ENCODE measurements at regions not wholly inside any gene's neighbourhood (a gene's known extent, or its start where the extent isn't known, plus 50 kb on each side); places are given as distances from the start of the nearest gene placed in this dataset.

DNA sequence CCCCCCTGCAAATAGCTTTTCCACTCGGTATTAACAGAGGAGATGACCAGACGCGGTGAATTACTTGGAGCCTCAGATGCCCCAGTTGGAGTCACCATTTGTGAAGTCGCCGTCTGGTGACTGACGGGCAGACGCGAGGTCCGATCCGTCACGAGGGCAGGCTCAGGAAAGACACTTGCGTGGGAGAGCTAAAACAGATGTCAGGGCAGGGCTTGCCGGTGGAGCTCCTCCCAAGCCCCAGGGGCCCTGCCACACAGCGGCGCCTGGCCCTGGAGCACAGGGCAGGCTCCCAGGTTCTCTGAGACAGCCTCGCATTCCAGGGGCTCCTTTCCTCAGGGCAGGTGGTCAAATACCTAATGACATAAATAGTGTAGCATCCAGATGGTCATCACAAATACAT lies 348.3 kb downstream of the C16orf95 start:
- H3K4me1 ChIP-seq (ENCODE audit: control insufficient read depth, insufficient read depth, low read length), result no peaks in the 10 kb centered on the region
- H3K27me3 ChIP-seq (ENCODE audit: control insufficient read depth, insufficient read depth, low read length, poor library complexity, severe bottlenecking), result no peaks in the 10 kb centered on the region
- peaks cover 14% of the 10 kb centered on the region for H3K27me3 Mint-ChIP-seq (ENCODE audit: insufficient read depth)
- H3K4me3 Mint-ChIP-seq, result no peak overlapping the region
- H3K36me3 Mint-ChIP-seq (ENCODE audit: low read depth), result no peaks in the 10 kb centered on the region
- no peaks in the 10 kb centered on the region for H3K4me1 Mint-ChIP-seq
- peaks cover 2% of the 10 kb centered on the region for H3K9me3 Mint-ChIP-seq
- 87 to 88% methylated on average over 12 to 16 of the region's 16 CpGs for WGBS, 2 experiments (ENCODE audit: insufficient coverage in 1 of 2, insufficient read length in 1 of 2)
- H3K36me3 ChIP-seq (ENCODE audit: control insufficient read depth, insufficient read depth, low read length), result no peaks in the 10 kb centered on the region
- H3K9me3 ChIP-seq (ENCODE audit: control insufficient read depth, low read length), result no peaks in the 10 kb centered on the region
- no peak overlapping the region for H3K9ac ChIP-seq (ENCODE audit: extremely low read depth, low read length, poor library complexity, severe bottlenecking)
- TF ChIP-seq, protein P1, sequence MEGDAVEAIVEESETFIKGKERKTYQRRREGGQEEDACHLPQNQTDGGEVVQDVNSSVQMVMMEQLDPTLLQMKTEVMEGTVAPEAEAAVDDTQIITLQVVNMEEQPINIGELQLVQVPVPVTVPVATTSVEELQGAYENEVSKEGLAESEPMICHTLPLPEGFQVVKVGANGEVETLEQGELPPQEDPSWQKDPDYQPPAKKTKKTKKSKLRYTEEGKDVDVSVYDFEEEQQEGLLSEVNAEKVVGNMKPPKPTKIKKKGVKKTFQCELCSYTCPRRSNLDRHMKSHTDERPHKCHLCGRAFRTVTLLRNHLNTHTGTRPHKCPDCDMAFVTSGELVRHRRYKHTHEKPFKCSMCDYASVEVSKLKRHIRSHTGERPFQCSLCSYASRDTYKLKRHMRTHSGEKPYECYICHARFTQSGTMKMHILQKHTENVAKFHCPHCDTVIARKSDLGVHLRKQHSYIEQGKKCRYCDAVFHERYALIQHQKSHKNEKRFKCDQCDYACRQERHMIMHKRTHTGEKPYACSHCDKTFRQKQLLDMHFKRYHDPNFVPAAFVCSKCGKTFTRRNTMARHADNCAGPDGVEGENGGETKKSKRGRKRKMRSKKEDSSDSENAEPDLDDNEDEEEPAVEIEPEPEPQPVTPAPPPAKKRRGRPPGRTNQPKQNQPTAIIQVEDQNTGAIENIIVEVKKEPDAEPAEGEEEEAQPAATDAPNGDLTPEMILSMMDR (conservative IDR thresholded peaks at IDR 0.05), result no peak
- DNase-seq, result no peak
- H3K27ac Mint-ChIP-seq, result no peak overlapping the region
- H3K27ac ChIP-seq (ENCODE audit: low read depth, low read length), result no peak overlapping the region
- H3K4me3 ChIP-seq (ENCODE audit: low read length), result no peak overlapping the region

DNA sequence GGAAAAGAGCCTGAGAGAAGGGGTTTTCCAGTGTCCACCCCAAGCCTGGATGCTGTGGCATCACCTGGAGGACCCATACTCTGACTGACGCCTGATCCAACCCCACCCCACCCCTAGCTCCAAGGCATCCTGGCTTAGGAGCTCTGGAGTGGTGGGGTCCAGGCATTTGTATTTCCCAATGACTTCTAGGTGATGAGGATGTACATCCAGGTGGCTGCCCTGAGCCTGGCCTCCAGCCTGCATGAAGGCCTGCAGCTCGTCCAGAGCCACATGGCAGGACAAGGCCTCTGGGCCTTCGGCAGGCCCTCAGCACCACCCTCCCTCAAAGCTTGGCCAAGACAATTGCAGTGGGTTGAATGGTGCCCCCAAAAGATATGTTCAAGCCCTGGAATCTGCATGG lies 347.5 kb downstream of the C16orf95 start:
- no peaks in the 10 kb centered on the region for H3K4me1 ChIP-seq (ENCODE audit: control insufficient read depth, insufficient read depth, low read length)
- no peaks in the 10 kb centered on the region for H3K27me3 ChIP-seq (ENCODE audit: control insufficient read depth, insufficient read depth, low read length, poor library complexity, severe bottlenecking)
- H3K9me3 ChIP-seq (ENCODE audit: control insufficient read depth, low read length), result peaks cover 5% of the 10 kb centered on the region
- H3K27ac ChIP-seq (ENCODE audit: low read depth, low read length), result no peak overlapping the region
- Mint-ChIP-seq H3K36me3 (ENCODE audit: low read depth) (no peaks in the 10 kb centered on the region), H3K4me3 (no peak overlapping the region), H3K4me1 (no peaks in the 10 kb centered on the region), H3K27ac (no peak overlapping the region), H3K27me3 (ENCODE audit: insufficient read depth) (peaks cover 14% of the 10 kb centered on the region), H3K9me3 (peaks cover 2% of the 10 kb centered on the region)
- TF ChIP-seq, protein P1 (conservative IDR thresholded peaks at IDR 0.05), result no peak
- no peak overlapping the region for H3K9ac ChIP-seq (ENCODE audit: extremely low read depth, low read length, poor library complexity, severe bottlenecking)
- no peak overlapping the region for H3K4me3 ChIP-seq (ENCODE audit: low read length)
- whole genome bisulfite sequencing, 2 experiments (ENCODE audit: insufficient coverage in 1 of 2, insufficient read length in 1 of 2), result 84 to 100% methylated on average over 2 to 3 of the region's 3 CpGs
- DNase-seq, result no peak
- H3K36me3 ChIP-seq (ENCODE audit: control insufficient read depth, insufficient read depth, low read length), result no peaks in the 10 kb centered on the region

DNA sequence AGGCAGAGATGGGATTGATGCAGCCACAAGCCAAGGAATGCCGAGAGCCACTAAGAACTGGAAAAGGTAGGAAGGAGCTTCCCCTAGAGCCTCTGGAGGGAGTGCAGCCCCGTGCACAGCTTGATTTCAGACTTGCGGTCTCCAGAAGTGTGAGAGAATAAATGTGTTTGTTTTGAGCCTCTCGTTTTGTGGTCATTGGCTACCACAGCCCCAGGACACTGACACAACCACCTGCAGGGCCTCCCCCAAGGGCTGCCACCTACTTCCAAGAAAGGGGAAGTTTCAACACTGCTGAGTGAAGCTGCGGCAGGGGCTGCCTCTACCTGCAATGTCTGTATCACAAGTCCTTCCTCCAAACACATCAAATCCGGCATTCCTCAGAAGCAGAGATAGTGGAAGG lies 346.9 kb downstream of the C16orf95 start:
- H3K4me1 Mint-ChIP-seq, result no peaks in the 10 kb centered on the region
- no peak overlapping the region for H3K27ac Mint-ChIP-seq

More for the DNA sequence above, 346.9 kb downstream of the C16orf95 start:
- no peaks in the 10 kb centered on the region for H3K27me3 ChIP-seq (ENCODE audit: control insufficient read depth, insufficient read depth, low read length, poor library complexity, severe bottlenecking)
- TF ChIP-seq, protein P1 (conservative IDR thresholded peaks at IDR 0.05), result no peak
- Mint-ChIP-seq H3K4me3 (no peak overlapping the region), H3K36me3 (ENCODE audit: low read depth) (no peaks in the 10 kb centered on the region), H3K9me3 (peaks cover 4% of the 10 kb centered on the region), H3K27me3 (ENCODE audit: insufficient read depth) (peaks cover 14% of the 10 kb centered on the region)
- WGBS, 2 experiments (ENCODE audit: insufficient coverage in 1 of 2, insufficient read length in 1 of 2), result 92 to 100% methylated on average over 1 to 5 of the region's 6 CpGs
- H3K4me3 ChIP-seq (ENCODE audit: low read length), result no peak overlapping the region
- H3K27ac ChIP-seq (ENCODE audit: low read depth, low read length), result no peak overlapping the region
- no peak for DNase-seq
- peaks cover 6% of the 10 kb centered on the region for H3K9me3 ChIP-seq (ENCODE audit: control insufficient read depth, low read length)
- no peaks in the 10 kb centered on the region for H3K36me3 ChIP-seq (ENCODE audit: control insufficient read depth, insufficient read depth, low read length)
- no peak overlapping the region for H3K9ac ChIP-seq (ENCODE audit: extremely low read depth, low read length, poor library complexity, severe bottlenecking)
- no peaks in the 10 kb centered on the region for H3K4me1 ChIP-seq (ENCODE audit: control insufficient read depth, insufficient read depth, low read length)

All from endodermal cell (in vitro differentiated cells).